Mesendoderm (in vitro differentiated cells): ENCODE measurements at regions not wholly inside any gene's neighbourhood (a gene's known extent, or its start where the extent isn't known, plus 50 kb on each side); places are given as distances from the start of the nearest gene placed in this dataset.

Experiments used
- DNase-seq: peaks from one replicate; pipeline ENCODE4 v3.0.0; 2013
- H2AK5ac ChIP-seq: 2 replicates; pipeline ENCODE4 v1.6.1; 2013; ENCODE audit warnings: low read length, inconsistent platforms
- H2BK120ac ChIP-seq: 2 replicates; pipeline ENCODE4 v1.6.1; 2013; ENCODE audit warnings: low read depth, mild to moderate bottlenecking, low read length, moderate library complexity, mixed read lengths
- H2BK15ac ChIP-seq: replicated peaks from 2 replicates; pipeline ENCODE4 v1.6.1; 2013; ENCODE audit warnings: low read depth, mild to moderate bottlenecking, moderate library complexity
- H2BK5ac ChIP-seq: 2 replicates; pipeline ENCODE4 v1.6.1; 2013; ENCODE audit warnings: low read length, inconsistent platforms
- H3K18ac ChIP-seq: 2 replicates; pipeline ENCODE4 v1.6.1; 2013; ENCODE audit warnings: mild to moderate bottlenecking, low read length, mixed read lengths
- H3K23ac ChIP-seq: one replicate; pipeline ENCODE4 v1.6.1; 2013; ENCODE audit warnings: low read length
- H3K27ac ChIP-seq: 2 replicates; pipeline ENCODE4 v1.5.1; 2013; ENCODE audit warnings: low read depth, mild to moderate bottlenecking, inconsistent platforms, low read length, moderate library complexity
- H3K27me3 ChIP-seq: 2 replicates; pipeline ENCODE4 v1.6.1; 2013; ENCODE audit warnings: low read length, control low read depth, mild to moderate bottlenecking, inconsistent platforms; ENCODE audit not compliant: insufficient read depth, poor library complexity
- H3K36me3 ChIP-seq: 2 replicates; pipeline ENCODE4 v1.6.1; 2013; ENCODE audit warnings: low read length, inconsistent platforms; ENCODE audit not compliant: control insufficient read depth, insufficient read depth
- H3K4ac ChIP-seq: one replicate; pipeline ENCODE4 v1.6.1; 2013; ENCODE audit warnings: low read depth, mild to moderate bottlenecking, low read length, moderate library complexity
- H3K4me1 ChIP-seq: 2 replicates; pipeline ENCODE4 v1.6.1; 2013; ENCODE audit warnings: low read depth, low read length, inconsistent platforms; ENCODE audit not compliant: control insufficient read depth
- H3K4me2 ChIP-seq: 2 replicates; pipeline ENCODE4 v1.6.1; 2013; ENCODE audit warnings: low read length
- H3K4me3 ChIP-seq: 2 replicates; pipeline ENCODE4 v1.5.1; 2013; ENCODE audit warnings: mild to moderate bottlenecking, low read length
- H3K56ac ChIP-seq: one replicate; pipeline ENCODE4 v1.6.1; 2013; ENCODE audit warnings: low read length
- H3K79me1 ChIP-seq: 2 replicates; pipeline ENCODE4 v1.6.1; 2013; ENCODE audit warnings: low read length, inconsistent platforms
- H3K79me2 ChIP-seq: 2 replicates; pipeline ENCODE4 v1.6.1; 2013; ENCODE audit warnings: mild to moderate bottlenecking, low read length; ENCODE audit not compliant: control insufficient read depth, insufficient read depth
- H3K9ac ChIP-seq: 2 replicates; pipeline ENCODE4 v1.6.1; 2013; ENCODE audit warnings: low read length, inconsistent platforms
- H4K5ac ChIP-seq: one replicate; pipeline ENCODE4 v1.6.1; 2013; ENCODE audit warnings: low read length
- H4K8ac ChIP-seq: one replicate; pipeline ENCODE4 v1.6.1; 2013; ENCODE audit warnings: low read depth, mild to moderate bottlenecking, control low read depth, low read length, moderate library complexity
- WGBS: extraction: QIAGEN DNeasy Blood & Tissue Kit; methylation state at CpG from one replicate; pipeline ENCODE4 v1.1.7; 2013; ENCODE audit warnings: low lambda C conversion rate, missing lambda C conversion rate; ENCODE audit not compliant: insufficient coverage; ENCODE audit errors: extremely low coverage; 5-methylcytosine and 5-hydroxymethylcytosine counted together

- H3K27me3 ChIP-seq = no peaks in the 10 kb centered on the region
- H2BK15ac ChIP-seq = no peak overlapping the region
- no peak overlapping the region for H3K9ac ChIP-seq
- no peaks in the 10 kb centered on the region for H3K79me1 ChIP-seq
- no peak overlapping the region for H2BK5ac ChIP-seq
- no CpG with 5 or more reads among the region's 10 CpGs for WGBS
- H3K56ac ChIP-seq = no peak overlapping the region
- no peak overlapping the region for H3K18ac ChIP-seq
- no peaks in the 10 kb centered on the region for H3K79me2 ChIP-seq
- no peak overlapping the region for H4K8ac ChIP-seq
- H3K36me3 ChIP-seq = no peaks in the 10 kb centered on the region
- peak overlapping the region; percentile 16 for H3K23ac ChIP-seq
- no peak overlapping the region for H2AK5ac ChIP-seq
- peak; percentile 83 for DNase-seq
- no peak overlapping the region for H4K5ac ChIP-seq
- no peak overlapping the region for H3K27ac ChIP-seq
- no peak overlapping the region for H3K4ac ChIP-seq
- no peak overlapping the region for H3K4me2 ChIP-seq
- no peak overlapping the region for H2BK120ac ChIP-seq
- H3K4me3 ChIP-seq = no peak overlapping the region
- peaks cover 9% of the 10 kb centered on the region for H3K4me1 ChIP-seq
Observed at GRCh38 chr2:222794585-222795449, 66.0 kb upstream of the ACSL3 start.

- H3K56ac ChIP-seq = no peak overlapping the region
- no peak overlapping the region for H2BK120ac ChIP-seq
- no peak overlapping the region for H4K5ac ChIP-seq
- no peak overlapping the region for H3K18ac ChIP-seq
- H3K27ac ChIP-seq = no peak overlapping the region
- no peaks in the 10 kb centered on the region for H3K79me1 ChIP-seq
- WGBS = no CpG with 5 or more reads among the region's 6 CpGs
- H2BK15ac ChIP-seq = no peak overlapping the region
- H3K4me3 ChIP-seq = no peak overlapping the region
- no peak overlapping the region for H2AK5ac ChIP-seq
- H3K36me3 ChIP-seq = no peaks in the 10 kb centered on the region
- H3K4me1 ChIP-seq = peaks cover 9% of the 10 kb centered on the region
- H2BK5ac ChIP-seq = no peak overlapping the region
- H3K4me2 ChIP-seq = no peak overlapping the region
- no peak overlapping the region for H3K4ac ChIP-seq
- no peak for DNase-seq
- no peak overlapping the region for H3K9ac ChIP-seq
- no peaks in the 10 kb centered on the region for H3K79me2 ChIP-seq
- no peak overlapping the region for H3K23ac ChIP-seq
- H3K27me3 ChIP-seq = no peaks in the 10 kb centered on the region
- H4K8ac ChIP-seq = no peak overlapping the region
Observed at GRCh38 chr2:222795450-222796357, 65.1 kb upstream of the ACSL3 start.

GRCh38 chr2:222796413-222797103, 64.3 kb upstream of the ACSL3 start:
- Histone ChIP-seq H2BK5ac (no peak overlapping the region), H3K27me3 (no peaks in the 10 kb centered on the region), H3K4me1 (peaks cover 9% of the 10 kb centered on the region), H3K36me3 (no peaks in the 10 kb centered on the region), H2BK15ac (no peak overlapping the region), H3K4me2 (no peak overlapping the region), H3K23ac (no peak overlapping the region), H3K27ac (no peak overlapping the region), H3K79me1 (no peaks in the 10 kb centered on the region), H3K79me2 (no peaks in the 10 kb centered on the region), H3K9ac (no peak overlapping the region), H3K18ac (no peak overlapping the region), H3K4ac (no peak overlapping the region), H4K5ac (no peak overlapping the region), H4K8ac (no peak overlapping the region), H3K4me3 (no peak overlapping the region), H3K56ac (no peak overlapping the region), H2AK5ac (no peak overlapping the region), H2BK120ac (no peak overlapping the region)
- no CpG with 5 or more reads among the region's 5 CpGs for WGBS
- DNase-seq = peak; percentile 38

- Histone ChIP-seq H3K27ac (no peak overlapping the region), H2BK120ac (no peak overlapping the region), H3K4me2 (no peak overlapping the region), H3K79me2 (no peaks in the 10 kb centered on the region), H2BK15ac (no peak overlapping the region), H3K56ac (no peak overlapping the region), H2BK5ac (no peak overlapping the region), H4K8ac (no peak overlapping the region), H3K4ac (no peak overlapping the region), H3K23ac (no peak overlapping the region), H3K4me3 (no peak overlapping the region), H2AK5ac (no peak overlapping the region), H3K27me3 (no peaks in the 10 kb centered on the region), H4K5ac (no peak overlapping the region), H3K18ac (no peak overlapping the region), H3K4me1 (peaks cover 9% of the 10 kb centered on the region), H3K36me3 (no peaks in the 10 kb centered on the region), H3K9ac (no peak overlapping the region), H3K79me1 (no peaks in the 10 kb centered on the region)
- peak; percentile 54 for DNase-seq
- WGBS = no CpG with 5 or more reads among the region's 2 CpGs
Observed at GRCh38 chr2:222797261-222797660, 63.6 kb upstream of the ACSL3 start.

GRCh38 chr2:222797871-222798270, 63.0 kb upstream of the ACSL3 start:
- Histone ChIP-seq H2BK120ac (no peak overlapping the region), H4K8ac (no peak overlapping the region)

More at GRCh38 chr2:222797871-222798270, 63.0 kb upstream of the ACSL3 start:
- DNase-seq = no peak
- no peak overlapping the region for H4K5ac ChIP-seq
- no peak overlapping the region for H2AK5ac ChIP-seq
- no CpG with 5 or more reads among the region's 3 CpGs for WGBS
- H3K36me3 ChIP-seq = no peaks in the 10 kb centered on the region
- H3K23ac ChIP-seq = no peak overlapping the region
- H2BK15ac ChIP-seq = no peak overlapping the region
- H2BK5ac ChIP-seq = no peak overlapping the region
- H3K4me1 ChIP-seq = peaks cover 9% of the 10 kb centered on the region
- no peak overlapping the region for H3K56ac ChIP-seq
- no peak overlapping the region for H3K4me3 ChIP-seq
- no peaks in the 10 kb centered on the region for H3K79me2 ChIP-seq
- no peak overlapping the region for H3K9ac ChIP-seq
- no peaks in the 10 kb centered on the region for H3K27me3 ChIP-seq
- no peak overlapping the region for H3K4me2 ChIP-seq
- H3K79me1 ChIP-seq = no peaks in the 10 kb centered on the region
- H3K27ac ChIP-seq = no peak overlapping the region
- H3K4ac ChIP-seq = no peak overlapping the region
- H3K18ac ChIP-seq = no peak overlapping the region
